Thyroid gland (tissue), 4 donors: ENCODE measurements at regions not wholly inside any gene's neighbourhood (a gene's known extent, or its start where the extent isn't known, plus 50 kb on each side); places are given as distances from the start of the nearest gene placed in this dataset.

Experiments used
- CTCF ChIP-seq, 6 experiments: fragments of 200-600 bp in 3 of 6; fragments of 450-650 bp in 3 of 6; sonication (generic) in 3 of 6; IDR thresholded peaks; one replicate each; pipeline ENCODE4 v1.5.1; 2016 to 2019; ENCODE audit warnings: antibody characterized with exemption in 6 of 6, mild to moderate bottlenecking in 2 of 6, inconsistent platforms in 1 of 6, moderate library complexity in 1 of 6
- POLR2A ChIP-seq, 2 donors: fragments of 450-650 bp; IDR thresholded peaks; one replicate each; pipeline ENCODE4 v1.6.1; 2017; ENCODE audit warnings: antibody characterized with exemption in 2 of 2, mild to moderate bottlenecking in 2 of 2, moderate library complexity in 1 of 2

- no peak for TF ChIP-seq CTCF (IDR thresholded peaks at IDR 0.05)
- no peak for TF ChIP-seq POLR2A (IDR thresholded peaks at IDR 0.05)
Measured at GRCh38 chr22:48424201-48424627, 1403.5 kb downstream of the BRD1 start.
